H9 (cell line): ENCODE measurements at regions not wholly inside any gene's neighbourhood (a gene's known extent, or its start where the extent isn't known, plus 50 kb on each side); places are given as distances from the start of the nearest gene placed in this dataset.

Experiments
- DNase-seq: peaks from one replicate; pipeline ENCODE4 v3.0.0-alpha.2; 2017
- H2AFZ ChIP-seq: one replicate; pipeline ENCODE4 v1.6.1; 2013; ENCODE audit warnings: mild to moderate bottlenecking, low read length, control low read depth, moderate library complexity
- H2AK5ac ChIP-seq: 2 replicates; pipeline ENCODE4 v1.6.1; 2013; ENCODE audit warnings: low read length, control low read depth, mixed read lengths; ENCODE audit not compliant: insufficient read length
- H2BK120ac ChIP-seq: one replicate; pipeline ENCODE4 v1.6.1; 2013; ENCODE audit warnings: low read depth, mild to moderate bottlenecking, low read length, control low read depth, inconsistent platforms; ENCODE audit not compliant: poor library complexity, severe bottlenecking
- H2BK12ac ChIP-seq: 2 replicates; pipeline ENCODE4 v1.6.1; 2013; ENCODE audit warnings: low read length, control low read depth, mixed read lengths, low read depth; ENCODE audit not compliant: insufficient read length
- H2BK15ac ChIP-seq: 2 replicates; pipeline ENCODE4 v1.6.1; 2013; ENCODE audit warnings: low read depth, low read length, control low read depth
- H2BK20ac ChIP-seq: one replicate; pipeline ENCODE4 v1.6.1; 2013; ENCODE audit warnings: low read depth, mild to moderate bottlenecking, low read length, control low read depth, inconsistent platforms; ENCODE audit not compliant: poor library complexity, severe bottlenecking
- H2BK5ac ChIP-seq: 2 replicates; pipeline ENCODE4 v1.6.1; 2013; ENCODE audit warnings: low read length, control low read depth, mixed read lengths; ENCODE audit not compliant: insufficient read length
- H3K14ac ChIP-seq: 2 replicates; pipeline ENCODE4 v1.6.1; 2013; ENCODE audit warnings: low read length, control low read depth; ENCODE audit not compliant: insufficient read depth
- H3K18ac ChIP-seq: 2 replicates; pipeline ENCODE4 v1.6.1; 2013; ENCODE audit warnings: low read depth, mild to moderate bottlenecking, mixed read lengths, low read length, control low read depth; ENCODE audit not compliant: insufficient read length
- H3K23ac ChIP-seq: 2 replicates; pipeline ENCODE4 v1.6.1; 2013; ENCODE audit warnings: low read length, control low read depth, mixed read lengths, low read depth; ENCODE audit not compliant: insufficient read length
- H3K23me2 ChIP-seq: 2 replicates; pipeline ENCODE4 v1.6.1; 2013; ENCODE audit warnings: low read depth, mild to moderate bottlenecking, mixed read lengths, low read length, control low read depth; ENCODE audit not compliant: insufficient read length, poor library complexity, severe bottlenecking
- H3K27ac ChIP-seq: 2 replicates; pipeline ENCODE4 v1.5.1; 2013; ENCODE audit warnings: low read length, control low read depth, mixed read lengths, low read depth; ENCODE audit not compliant: insufficient read length
- H3K27me3 ChIP-seq: 2 replicates; pipeline ENCODE4 v1.6.1; 2013; ENCODE audit warnings: low read length, control low read depth, inconsistent platforms; ENCODE audit not compliant: insufficient read depth
- H3K4ac ChIP-seq: 2 replicates; pipeline ENCODE4 v1.6.1; 2013; ENCODE audit warnings: low read depth, mild to moderate bottlenecking, control low read depth, inconsistent platforms, low read length, moderate library complexity
- H3K4me1 ChIP-seq: 2 replicates; pipeline ENCODE4 v1.6.1; 2013; ENCODE audit warnings: low read length, control low read depth, inconsistent platforms; ENCODE audit not compliant: insufficient read depth
- H3K4me2 ChIP-seq: 2 replicates; pipeline ENCODE4 v1.6.1; 2013; ENCODE audit warnings: low read length, control low read depth, mixed read lengths; ENCODE audit not compliant: insufficient read length, insufficient read depth
- H3K56ac ChIP-seq: 2 replicates; pipeline ENCODE4 v1.6.1; 2013; ENCODE audit warnings: low read depth, mild to moderate bottlenecking, mixed read lengths, low read length, control low read depth; ENCODE audit not compliant: insufficient read length
- H3K79me1 ChIP-seq: 2 replicates; pipeline ENCODE4 v1.6.1; 2013; ENCODE audit warnings: low read depth, mild to moderate bottlenecking, moderate library complexity, low read length, control low read depth, inconsistent platforms; ENCODE audit not compliant: insufficient read depth, poor library complexity, severe bottlenecking
- H3K79me2 ChIP-seq: 2 replicates; pipeline ENCODE4 v1.6.1; 2013; ENCODE audit warnings: low read length, control low read depth, inconsistent platforms; ENCODE audit not compliant: insufficient read depth
- H3K9ac ChIP-seq: 2 replicates; pipeline ENCODE4 v1.6.1; 2013; ENCODE audit warnings: low read length, control low read depth, mixed read lengths; ENCODE audit not compliant: insufficient read length; ENCODE audit errors: extremely low read depth
- H3K9me3 ChIP-seq: one replicate; pipeline ENCODE4 v1.6.1; 2013; ENCODE audit warnings: low read depth, low read length, inconsistent platforms; ENCODE audit not compliant: control insufficient read depth
- H3T11ph ChIP-seq: one replicate; pipeline ENCODE4 v1.6.1; 2013; ENCODE audit warnings: mild to moderate bottlenecking, low read length, control low read depth, inconsistent platforms
- H4K20me1 ChIP-seq: one replicate; pipeline ENCODE4 v1.6.1; 2013; ENCODE audit not compliant: control insufficient read depth, insufficient read length, insufficient read depth
- H4K5ac ChIP-seq: 2 replicates; pipeline ENCODE4 v1.6.1; 2013; ENCODE audit warnings: low read depth, mild to moderate bottlenecking, mixed read lengths, low read length, control low read depth; ENCODE audit not compliant: insufficient read length
- H4K8ac ChIP-seq: replicated peaks from 2 replicates; pipeline ENCODE4 v1.6.1; 2013; ENCODE audit warnings: low read length, control low read depth, mixed read lengths, low read depth; ENCODE audit not compliant: insufficient read length
- H4K91ac ChIP-seq: 2 replicates; pipeline ENCODE4 v1.6.1; 2013; ENCODE audit warnings: low read depth, mild to moderate bottlenecking, moderate library complexity, mixed read lengths, low read length, control low read depth; ENCODE audit not compliant: insufficient read length
- H3K27ac Mint-ChIP-seq, 3 experiments: 2 replicates in 2 of 3; 3 replicates in 1 of 3; pipeline ENCODE4 v1.8.0; 2020 to 2021; ENCODE audit warnings: mixed read lengths in 3 of 3, mild to moderate bottlenecking in 1 of 3, moderate library complexity in 1 of 3
- H3K27me3 Mint-ChIP-seq: 2 replicates; pipeline ENCODE4 v1.8.0; 2021; ENCODE audit warnings: low read depth, mild to moderate bottlenecking, moderate library complexity, mixed read lengths
- H3K36me3 Mint-ChIP-seq, 3 experiments: 2 replicates in 2 of 3; 3 replicates in 1 of 3; pipeline ENCODE4 v1.8.0; 2020 to 2021; ENCODE audit warnings: low read depth in 3 of 3, mixed read lengths in 3 of 3; ENCODE audit not compliant: insufficient read depth in 1 of 3
- H3K4me1 Mint-ChIP-seq, 2 experiments: 2 replicates each; pipeline ENCODE4 v1.8.0; 2020; ENCODE audit warnings: mixed read lengths in 2 of 2
- H3K4me3 Mint-ChIP-seq, 2 experiments: 2 replicates in 1 of 2; 3 replicates in 1 of 2; pipeline ENCODE4 v1.8.0; 2020 to 2021; ENCODE audit warnings: mild to moderate bottlenecking in 2 of 2, mixed read lengths in 2 of 2, moderate library complexity in 1 of 2
- H3K9me3 Mint-ChIP-seq, 2 experiments: 2 replicates in 1 of 2; 3 replicates in 1 of 2; pipeline ENCODE4 v1.8.0; 2020; ENCODE audit warnings: mild to moderate bottlenecking in 2 of 2, mixed read lengths in 2 of 2, moderate library complexity in 1 of 2
- CTCF ChIP-seq: fragments of 200-600 bp; sonication (generic); conservative IDR thresholded peaks from 3 replicates; pipeline ENCODE4 v1.8.0; 2021; ENCODE audit warnings: antibody characterized with exemption, mild to moderate bottlenecking
- WGBS: extraction: QIAGEN DNeasy Blood & Tissue Kit; methylation state at CpG from one replicate; pipeline ENCODE4 v1.1.7; 2013; ENCODE audit warnings: missing lambda C conversion rate, low lambda C conversion rate, mixed read lengths; ENCODE audit not compliant: insufficient read length; ENCODE audit errors: extremely low coverage; 5-methylcytosine and 5-hydroxymethylcytosine counted together

GRCh38 chr18:78889250-78889649 is 90.4 kb upstream of the SALL3 start:
- no peak overlapping the region for H4K8ac ChIP-seq
- no peak overlapping the region for H3T11ph ChIP-seq
- no peaks in the 10 kb centered on the region for H3K79me1 ChIP-seq
- H2BK120ac ChIP-seq: no peak overlapping the region
- Mint-ChIP-seq H3K36me3 (peaks cover 19 to 46% (median 21%) of the 10 kb centered on the region in 3 experiments), H3K4me1 (peaks cover 0 to 4% of the 10 kb centered on the region in 2 experiments; a peak in 2 of 4 replicates), H3K27me3 (peaks cover 4% of the 10 kb centered on the region), H3K27ac (no peak overlapping the region), H3K9me3 (peaks cover 58 to 61% of the 10 kb centered on the region in 2 experiments), H3K4me3 (no peak overlapping the region)
- H3K9ac ChIP-seq: no peak overlapping the region
- H2AFZ ChIP-seq: no peak overlapping the region
- H4K20me1 ChIP-seq: no peaks in the 10 kb centered on the region
- H3K9me3 ChIP-seq: peaks cover 7% of the 10 kb centered on the region
- H4K91ac ChIP-seq: no peak overlapping the region
- no peak overlapping the region for H2BK20ac ChIP-seq
- H3K18ac ChIP-seq: no peak overlapping the region
- no peak overlapping the region for H4K5ac ChIP-seq
- no CpG with 5 or more reads among the region's 1 CpG for WGBS
- no peaks in the 10 kb centered on the region for H3K27me3 ChIP-seq
- no peak overlapping the region for H2BK5ac ChIP-seq
- no peak overlapping the region for H3K56ac ChIP-seq
- TF ChIP-seq CTCF: no peak
- no peak overlapping the region for H2AK5ac ChIP-seq
- no peak overlapping the region for H3K14ac ChIP-seq
- H3K4ac ChIP-seq: no peak overlapping the region
- no peak overlapping the region for H3K4me2 ChIP-seq
- no peak overlapping the region for H3K27ac ChIP-seq
- no peak for DNase-seq
- no peaks in the 10 kb centered on the region for H3K4me1 ChIP-seq
- no peaks in the 10 kb centered on the region for H3K79me2 ChIP-seq
- no peak overlapping the region for H3K23ac ChIP-seq
- no peak overlapping the region for H2BK15ac ChIP-seq
- H2BK12ac ChIP-seq: no peak overlapping the region
- H3K23me2 ChIP-seq: no peaks in the 10 kb centered on the region
